HEK293 (cell line): ENCODE measurements at regions not wholly inside any gene's neighbourhood (a gene's known extent, or its start where the extent isn't known, plus 50 kb on each side); places are given as distances from the start of the nearest gene placed in this dataset.
A peak's percentile ranks its signal among the peaks of the same experiment; 100 is the strongest.

Experiments
- CTCF ChIA-PET: fragments of 350-600 bp; formaldehyde crosslinking; extraction: SDS; loops from one replicate; lab custom pipeline; 2021; ENCODE audit warnings: antibody characterized with exemption; lab: Yijun Ruan, JAX
- POLR2A ChIA-PET: fragments of 300-600 bp; formaldehyde crosslinking; extraction: SDS; loops from one replicate; lab custom pipeline; 2020; ENCODE audit warnings: antibody characterized with exemption, inconsistent platforms; lab: Yijun Ruan, JAX
- H3K27ac ChIP-seq: fragments of 200-500 bp; sonication (Bioruptor generic); 2 replicates; pipeline ENCODE4 v1.5.1; 2014; ENCODE audit warnings: low read depth, low read length, control low read depth, inconsistent platforms; ENCODE audit errors: extremely low read depth
- H3K36me3 ChIP-seq, 2 experiments: fragments of 200-500 bp in 1 of 2; sonication (Bioruptor generic) in 1 of 2; 1 replicate in 1 of 2; 2 replicates in 1 of 2; pipeline ENCODE4 v1.5.1; 2014 to 2017; ENCODE audit warnings: inconsistent platforms in 2 of 2, low read length in 2 of 2; ENCODE audit not compliant: control insufficient read depth in 2 of 2, insufficient read depth in 1 of 2
- H3K4me1 ChIP-seq: fragments of 200-500 bp; sonication (Bioruptor generic); 2 replicates; pipeline ENCODE4 v1.5.1; 2014; ENCODE audit warnings: mild to moderate bottlenecking, low read length, inconsistent platforms; ENCODE audit not compliant: control insufficient read depth, insufficient read depth
- H3K4me3 ChIP-seq: 2 replicates; pipeline ENCODE4 v1.5.1; 2011; ENCODE audit warnings: low read depth, mild to moderate bottlenecking, control low read depth, low read length, moderate library complexity
- H3K9me3 ChIP-seq: fragments of 200-500 bp; sonication (Bioruptor generic); 2 replicates; pipeline ENCODE4 v1.5.1; 2014; ENCODE audit warnings: low read depth, low read length, inconsistent platforms; ENCODE audit not compliant: control insufficient read depth, insufficient read depth
- HOXC10 ChIP-seq: sonication (generic); formaldehyde crosslinking; IDR thresholded peaks from 2 replicates; pipeline ENCODE4 v1.8.1; 2023; ENCODE audit warnings: mild to moderate bottlenecking, missing genetic modification reagents
- IKZF3 ChIP-seq: fragments of 450-650 bp; IDR thresholded peaks from 2 replicates; pipeline ENCODE4 v1.5.0; 2018; ENCODE audit warnings: missing biosample characterization, mild to moderate bottlenecking, missing genetic modification characterization, moderate library complexity
- OVOL3 ChIP-seq: fragments of 450-650 bp; formaldehyde crosslinking; IDR thresholded peaks from 2 replicates; pipeline ENCODE4 v1.5.1; 2016; ENCODE audit warnings: missing biosample characterization, missing genetic modification characterization
- PRDM1 ChIP-seq: fragments of 450-650 bp; formaldehyde crosslinking; IDR thresholded peaks from 2 replicates; pipeline ENCODE4; 2016; ENCODE audit warnings: missing biosample characterization, missing genetic modification characterization
- PRDM10 ChIP-seq: fragments of 450-650 bp; formaldehyde crosslinking; IDR thresholded peaks from 2 replicates; pipeline ENCODE4 v1.5.1; 2016; ENCODE audit warnings: missing biosample characterization, missing genetic modification characterization
- SCRT1 ChIP-seq: fragments of 450-650 bp; formaldehyde crosslinking; IDR thresholded peaks from 2 replicates; pipeline ENCODE4 v1.5.1; 2016; ENCODE audit warnings: missing biosample characterization, missing genetic modification characterization, borderline replicate concordance
- SP3 ChIP-seq: fragments of 450-650 bp; formaldehyde crosslinking; IDR thresholded peaks from 2 replicates; pipeline ENCODE4 v1.5.1; 2016; ENCODE audit warnings: missing biosample characterization, missing genetic modification characterization
- SP7 ChIP-seq: fragments of 450-650 bp; formaldehyde crosslinking; IDR thresholded peaks from 2 replicates; pipeline ENCODE4 v1.5.1; 2016; ENCODE audit warnings: missing biosample characterization, missing genetic modification characterization
- ZFP69B ChIP-seq: fragments of 450-650 bp; formaldehyde crosslinking; IDR thresholded peaks from 2 replicates; pipeline ENCODE4 v1.5.1; 2016; ENCODE audit warnings: missing biosample characterization, missing genetic modification characterization
- ZIC2 ChIP-seq: fragments of 450-650 bp; formaldehyde crosslinking; IDR thresholded peaks from 2 replicates; pipeline ENCODE4 v1.5.1; 2016; ENCODE audit warnings: missing biosample characterization, missing genetic modification characterization
- ZNF10 ChIP-seq: fragments of 450-650 bp; formaldehyde crosslinking; IDR thresholded peaks from 2 replicates; pipeline ENCODE4 v1.5.1; 2017; ENCODE audit warnings: missing biosample characterization, missing genetic modification characterization
- ZNF146 ChIP-seq: fragments of 450-650 bp; formaldehyde crosslinking; IDR thresholded peaks from 2 replicates; pipeline ENCODE4 v1.5.1; 2016; ENCODE audit warnings: missing biosample characterization, missing genetic modification characterization
- ZNF18 ChIP-seq: fragments of 450-650 bp; formaldehyde crosslinking; IDR thresholded peaks from 2 replicates; pipeline ENCODE4 v1.5.1; 2016; ENCODE audit warnings: missing biosample characterization, missing genetic modification characterization
- ZNF248 ChIP-seq: fragments of 450-650 bp; formaldehyde crosslinking; IDR thresholded peaks from 2 replicates; pipeline ENCODE4 v1.5.1; 2017; ENCODE audit warnings: missing biosample characterization, missing genetic modification characterization
- ZNF302 ChIP-seq: fragments of 450-650 bp; formaldehyde crosslinking; IDR thresholded peaks from 2 replicates; pipeline ENCODE4 v1.5.1; 2016; ENCODE audit warnings: missing biosample characterization, missing genetic modification characterization, low read depth
- ZNF423 ChIP-seq: fragments of 450-650 bp; formaldehyde crosslinking; IDR thresholded peaks from 2 replicates; pipeline ENCODE4 v1.5.1; 2016; ENCODE audit warnings: missing biosample characterization, missing genetic modification characterization
- ZNF473 ChIP-seq: fragments of 450-650 bp; formaldehyde crosslinking; IDR thresholded peaks from 2 replicates; pipeline ENCODE4 v1.5.1; 2017; ENCODE audit warnings: missing biosample characterization, missing genetic modification characterization
- ZNF561 ChIP-seq: fragments of 450-650 bp; IDR thresholded peaks from 2 replicates; pipeline ENCODE4 v1.5.1; 2018; ENCODE audit warnings: missing biosample characterization, missing genetic modification characterization, borderline replicate concordance
- ZNF610 ChIP-seq: fragments of 450-650 bp; formaldehyde crosslinking; IDR thresholded peaks from 2 replicates; pipeline ENCODE4 v1.5.1; 2016; ENCODE audit warnings: missing biosample characterization, missing genetic modification characterization, borderline replicate concordance
- ZNF654 ChIP-seq: fragments of 450-650 bp; formaldehyde crosslinking; IDR thresholded peaks from 2 replicates; pipeline ENCODE4 v1.5.1; 2016; ENCODE audit warnings: low read depth, missing biosample characterization, missing genetic modification characterization
- ZNF660 ChIP-seq: fragments of 450-650 bp; IDR thresholded peaks from 2 replicates; pipeline ENCODE4 v1.5.1; 2018; ENCODE audit warnings: missing biosample characterization, mild to moderate bottlenecking, missing genetic modification characterization
- ZNF670 ChIP-seq: fragments of 450-650 bp; formaldehyde crosslinking; IDR thresholded peaks from 2 replicates; pipeline ENCODE4 v1.5.1; 2016; ENCODE audit warnings: missing biosample characterization, missing genetic modification characterization, low read depth
- ZNF768 ChIP-seq: fragments of 450-650 bp; formaldehyde crosslinking; IDR thresholded peaks from 2 replicates; pipeline ENCODE4 v1.5.1; 2018; ENCODE audit warnings: missing biosample characterization, mild to moderate bottlenecking, missing genetic modification characterization
- ZNF791 ChIP-seq: fragments of 450-650 bp; formaldehyde crosslinking; IDR thresholded peaks from 2 replicates; pipeline ENCODE4 v1.5.1; 2016; ENCODE audit warnings: missing biosample characterization, missing genetic modification characterization
- ZNF830 ChIP-seq: fragments of 450-650 bp; IDR thresholded peaks from 2 replicates; pipeline ENCODE4 v1.5.0; 2018; ENCODE audit warnings: missing biosample characterization, missing genetic modification characterization, low read depth, mild to moderate bottlenecking, moderate library complexity
- TF ChIP-seq, protein P1 (sequence below): fragments of 450-650 bp; formaldehyde crosslinking; IDR thresholded peaks from 2 replicates; pipeline ENCODE4 v1.5.1; 2016; ENCODE audit warnings: missing biosample characterization, missing genetic modification characterization
- TF ChIP-seq, protein P2 (sequence below): IDR thresholded peaks from 2 replicates; pipeline ENCODE4 v1.6.1; 2011; ENCODE audit warnings: mild to moderate bottlenecking, low read depth, low read length, borderline replicate concordance

DNA sequence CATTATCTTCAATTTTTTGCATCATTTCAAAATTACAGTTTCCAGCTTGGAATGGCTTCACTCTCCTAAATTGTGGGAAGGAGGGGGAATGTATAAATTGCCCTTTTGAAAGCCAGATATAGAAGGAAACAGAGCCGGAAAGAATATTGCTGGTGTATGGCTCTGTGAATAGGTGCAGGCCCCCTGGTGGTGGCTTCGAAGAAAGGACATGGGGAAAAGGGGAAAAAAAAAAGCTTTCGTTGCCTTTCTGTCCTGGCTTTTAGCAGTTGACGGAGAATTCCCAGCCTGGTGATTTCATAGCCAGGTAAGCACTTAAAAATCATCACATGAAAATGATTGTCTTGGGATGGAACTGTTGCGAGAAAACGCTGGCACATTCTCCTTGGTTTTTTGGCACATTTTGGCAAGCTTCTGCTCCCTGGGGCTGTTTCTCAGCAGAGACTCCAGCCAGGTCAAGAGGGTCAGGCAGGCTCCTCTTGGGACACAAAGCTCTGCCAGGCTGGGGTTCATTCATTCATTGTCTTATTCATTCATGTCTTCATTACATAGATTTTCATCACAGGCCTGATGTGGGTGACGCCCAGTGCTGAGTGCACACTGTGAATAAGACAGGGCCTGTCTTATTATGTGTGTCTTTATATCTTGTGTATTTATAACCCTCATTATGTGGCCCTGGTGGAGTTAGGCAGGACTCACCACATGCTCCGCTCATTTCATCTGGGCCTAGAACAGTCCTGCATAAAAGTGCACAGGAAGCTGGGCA, 300.0 kb upstream of the TPM1 start (continued):
- TF ChIP-seq PRDM1 (peak; percentile 62; the same call in 1 of the 2 replicates), ZIC2 (no peak), ZNF423 (tag by site-specific recombination) (no peak), ZNF654 (tag by site-specific recombination) (peak; percentile 29; the same call in 1 of the 2 replicates), ZNF610 (tag by site-specific recombination) (no peak), ZNF302 (tag by site-specific recombination) (no peak), ZNF10 (tag by site-specific recombination) (peak; percentile 98), SP3 (tag by site-specific recombination) (no peak), ZNF660 (tag by site-specific recombination) (peak; percentile 57; the same call in 1 of the 2 replicates), HOXC10 (CRISPR knock-in tag) (no peak)
- TF ChIP-seq, protein P1, sequence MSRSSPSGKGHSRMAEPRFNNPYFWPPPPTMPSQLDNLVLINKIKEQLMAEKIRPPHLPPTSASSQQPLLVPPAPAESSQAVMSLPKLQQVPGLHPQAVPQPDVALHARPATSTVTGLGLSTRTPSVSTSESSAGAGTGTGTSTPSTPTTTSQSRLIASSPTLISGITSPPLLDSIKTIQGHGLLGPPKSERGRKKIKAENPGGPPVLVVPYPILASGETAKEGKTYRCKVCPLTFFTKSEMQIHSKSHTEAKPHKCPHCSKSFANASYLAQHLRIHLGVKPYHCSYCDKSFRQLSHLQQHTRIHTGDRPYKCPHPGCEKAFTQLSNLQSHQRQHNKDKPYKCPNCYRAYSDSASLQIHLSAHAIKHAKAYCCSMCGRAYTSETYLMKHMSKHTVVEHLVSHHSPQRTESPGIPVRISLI = peak; percentile 83

DNA sequence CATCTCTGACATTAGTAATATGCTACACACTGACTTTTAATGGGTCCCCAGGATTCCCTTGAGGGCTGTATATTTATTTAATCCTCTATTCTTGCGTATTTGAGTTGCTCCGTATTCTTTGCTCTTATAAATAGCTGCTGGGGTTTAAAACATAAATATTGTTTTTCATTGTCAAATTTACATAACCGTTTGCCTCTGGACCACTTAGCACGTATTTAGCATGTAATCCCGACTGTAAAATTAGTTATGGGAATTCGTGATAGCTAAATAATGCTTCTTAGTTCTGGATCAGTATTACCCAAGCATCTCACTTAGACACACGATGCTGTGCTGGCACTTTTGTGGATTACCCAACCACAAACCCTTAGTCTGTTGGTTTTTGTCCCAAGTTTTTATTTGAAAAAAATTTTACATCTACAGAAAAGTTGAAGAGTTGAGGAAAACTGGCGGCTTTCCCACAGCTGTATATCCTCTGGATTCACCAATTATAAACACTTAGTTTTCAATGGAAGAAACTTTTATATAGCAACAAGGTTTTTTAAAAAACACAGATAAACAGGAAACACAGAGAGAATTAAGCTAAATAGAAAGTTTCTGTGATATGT, 296.8 kb upstream of the TPM1 start:
- TF ChIP-seq ZNF248 (tag by site-specific recombination) (no peak), ZFP69B (no peak), ZNF768 (tag by site-specific recombination) (no peak)
- no peak overlapping the region for H3K27ac ChIP-seq
- ChIA-PET POLR2A (no interaction called here), CTCF (interaction anchor here (0.6 to 1.6 kb wide), 3 partner anchors 10 to 26 kb away, joined by 3 to 6 read pairs (median 5); no protein-coding TSS in a partner anchor)
- H3K4me3 ChIP-seq = no peak overlapping the region
- H3K4me1 ChIP-seq = no peaks in the 10 kb centered on the region
- H3K36me3 ChIP-seq = no peaks in the 10 kb centered on the region
- H3K9me3 ChIP-seq = no peaks in the 10 kb centered on the region

DNA sequence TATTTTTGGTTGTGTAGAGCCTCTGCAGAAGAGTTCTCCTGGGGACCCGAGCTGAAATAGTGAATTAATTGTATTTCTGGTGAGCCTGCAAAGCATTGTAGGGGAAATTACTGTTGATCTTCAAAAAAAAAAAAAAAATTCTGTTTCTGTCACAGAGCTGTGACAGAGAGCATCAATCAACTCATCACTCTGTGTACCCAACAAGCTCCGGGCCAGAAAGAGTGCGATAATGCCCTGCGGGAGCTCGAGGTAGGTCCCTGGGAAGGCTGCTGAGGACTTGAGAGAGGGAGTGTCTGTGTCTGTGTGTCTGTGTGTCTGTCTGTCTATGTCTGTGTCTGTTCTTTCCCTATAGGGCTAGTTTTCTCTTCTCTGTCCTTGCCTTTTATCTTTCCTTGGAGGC, 294.4 kb upstream of the TPM1 start:
- POLR2A ChIA-PET = no interaction called here
- H3K4me1 ChIP-seq = no peaks in the 10 kb centered on the region
- no peaks in the 10 kb centered on the region for H3K9me3 ChIP-seq
- H3K4me3 ChIP-seq = no peak overlapping the region
- CTCF ChIA-PET = interaction anchor here (0.7 to 0.8 kb wide), 2 partner anchors 9 to 346 kb away, joined by 3 to 4 read pairs; no protein-coding TSS in a partner anchor
- H3K36me3 ChIP-seq = no peaks in the 10 kb centered on the region
- no peak overlapping the region for H3K27ac ChIP-seq
- TF ChIP-seq SCRT1 = no peak
- TF ChIP-seq SP7 (tag by site-specific recombination) = no peak
- no peak for TF ChIP-seq IKZF3 (tag by site-specific recombination)
- TF ChIP-seq, protein P2, sequence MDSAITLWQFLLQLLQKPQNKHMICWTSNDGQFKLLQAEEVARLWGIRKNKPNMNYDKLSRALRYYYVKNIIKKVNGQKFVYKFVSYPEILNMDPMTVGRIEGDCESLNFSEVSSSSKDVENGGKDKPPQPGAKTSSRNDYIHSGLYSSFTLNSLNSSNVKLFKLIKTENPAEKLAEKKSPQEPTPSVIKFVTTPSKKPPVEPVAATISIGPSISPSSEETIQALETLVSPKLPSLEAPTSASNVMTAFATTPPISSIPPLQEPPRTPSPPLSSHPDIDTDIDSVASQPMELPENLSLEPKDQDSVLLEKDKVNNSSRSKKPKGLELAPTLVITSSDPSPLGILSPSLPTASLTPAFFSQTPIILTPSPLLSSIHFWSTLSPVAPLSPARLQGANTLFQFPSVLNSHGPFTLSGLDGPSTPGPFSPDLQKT = no peak
- TF ChIP-seq ZNF146 (tag by site-specific recombination) = no peak
- no peak for TF ChIP-seq ZNF473 (tag by site-specific recombination)
- TF ChIP-seq ZNF791 (tag by site-specific recombination) = no peak
- no peak for TF ChIP-seq ZNF670 (tag by site-specific recombination)
- TF ChIP-seq OVOL3 = no peak
- TF ChIP-seq PRDM10 (tag by site-specific recombination) = no peak
- TF ChIP-seq ZIC2 = no peak
- TF ChIP-seq ZNF830 (tag by site-specific recombination) = no peak
- no peak for TF ChIP-seq ZNF561
- no peak for TF ChIP-seq ZNF18
